Esophagus muscularis mucosa (tissue), 3 donors: ENCODE measurements at regions not wholly inside any gene's neighbourhood (a gene's known extent, or its start where the extent isn't known, plus 50 kb on each side); places are given as distances from the start of the nearest gene placed in this dataset.

Experiments
- POLR2A ChIP-seq: fragments of 450-650 bp; IDR thresholded peaks from one replicate; pipeline ENCODE4 v1.6.1; 2017; ENCODE audit warnings: antibody characterized with exemption, moderate library complexity, mild to moderate bottlenecking, low read depth
- TF ChIP-seq, protein P1 (sequence below), 3 experiments: fragments of 200-600 bp in 2 of 3; fragments of 450-650 bp in 1 of 3; sonication (generic) in 2 of 3; IDR thresholded peaks; one replicate each; pipeline ENCODE4 v1.5.1; 2017 to 2019; ENCODE audit warnings: antibody characterized with exemption in 3 of 3, mild to moderate bottlenecking in 2 of 3, moderate library complexity in 1 of 3

DNA sequence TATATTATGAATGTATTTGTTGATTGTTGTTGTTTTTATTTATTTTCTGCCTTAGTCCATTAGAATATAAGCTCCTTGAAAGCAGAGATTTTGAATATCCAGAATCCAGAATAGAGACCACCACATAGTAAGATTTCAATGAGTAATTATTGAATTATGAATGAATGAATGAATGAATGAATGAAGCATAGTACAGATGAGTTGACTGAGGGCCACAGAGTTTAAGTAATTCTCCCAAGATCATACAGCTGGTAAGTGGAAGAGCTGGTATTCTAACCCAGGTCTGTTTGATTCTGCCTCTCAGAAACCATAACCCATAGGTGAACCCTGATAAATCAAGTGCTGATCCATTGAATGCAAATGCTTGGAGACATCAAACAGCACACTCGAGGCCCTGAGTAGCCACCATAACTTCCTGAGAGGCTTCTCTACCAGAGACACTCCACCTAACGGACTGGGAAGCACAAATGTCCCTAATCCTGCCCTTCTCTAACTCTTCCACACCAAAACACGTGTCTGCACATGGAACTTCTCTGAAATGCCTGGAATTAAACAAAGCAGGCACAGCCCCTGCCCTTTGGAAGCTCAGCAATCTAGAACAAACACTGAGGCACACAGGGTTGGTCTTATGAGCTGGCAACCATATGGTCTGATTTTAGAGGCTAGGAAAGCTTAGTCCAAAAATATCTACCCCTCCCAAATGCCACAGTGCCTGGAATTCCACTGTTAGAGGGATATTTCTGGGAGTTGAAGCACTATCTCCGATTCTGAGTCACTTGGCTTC is 190.1 kb downstream of the FOXO1 start:
- TF ChIP-seq POLR2A: no peak
- TF ChIP-seq, protein P1, sequence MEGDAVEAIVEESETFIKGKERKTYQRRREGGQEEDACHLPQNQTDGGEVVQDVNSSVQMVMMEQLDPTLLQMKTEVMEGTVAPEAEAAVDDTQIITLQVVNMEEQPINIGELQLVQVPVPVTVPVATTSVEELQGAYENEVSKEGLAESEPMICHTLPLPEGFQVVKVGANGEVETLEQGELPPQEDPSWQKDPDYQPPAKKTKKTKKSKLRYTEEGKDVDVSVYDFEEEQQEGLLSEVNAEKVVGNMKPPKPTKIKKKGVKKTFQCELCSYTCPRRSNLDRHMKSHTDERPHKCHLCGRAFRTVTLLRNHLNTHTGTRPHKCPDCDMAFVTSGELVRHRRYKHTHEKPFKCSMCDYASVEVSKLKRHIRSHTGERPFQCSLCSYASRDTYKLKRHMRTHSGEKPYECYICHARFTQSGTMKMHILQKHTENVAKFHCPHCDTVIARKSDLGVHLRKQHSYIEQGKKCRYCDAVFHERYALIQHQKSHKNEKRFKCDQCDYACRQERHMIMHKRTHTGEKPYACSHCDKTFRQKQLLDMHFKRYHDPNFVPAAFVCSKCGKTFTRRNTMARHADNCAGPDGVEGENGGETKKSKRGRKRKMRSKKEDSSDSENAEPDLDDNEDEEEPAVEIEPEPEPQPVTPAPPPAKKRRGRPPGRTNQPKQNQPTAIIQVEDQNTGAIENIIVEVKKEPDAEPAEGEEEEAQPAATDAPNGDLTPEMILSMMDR (IDR thresholded peaks at IDR 0.05): no peak
